ENCODE measurements at regions not wholly inside any gene's neighbourhood (a gene's known extent, or its start where the extent isn't known, plus 50 kb on each side); places are given as distances from the start of the nearest gene placed in this dataset.

DNA sequence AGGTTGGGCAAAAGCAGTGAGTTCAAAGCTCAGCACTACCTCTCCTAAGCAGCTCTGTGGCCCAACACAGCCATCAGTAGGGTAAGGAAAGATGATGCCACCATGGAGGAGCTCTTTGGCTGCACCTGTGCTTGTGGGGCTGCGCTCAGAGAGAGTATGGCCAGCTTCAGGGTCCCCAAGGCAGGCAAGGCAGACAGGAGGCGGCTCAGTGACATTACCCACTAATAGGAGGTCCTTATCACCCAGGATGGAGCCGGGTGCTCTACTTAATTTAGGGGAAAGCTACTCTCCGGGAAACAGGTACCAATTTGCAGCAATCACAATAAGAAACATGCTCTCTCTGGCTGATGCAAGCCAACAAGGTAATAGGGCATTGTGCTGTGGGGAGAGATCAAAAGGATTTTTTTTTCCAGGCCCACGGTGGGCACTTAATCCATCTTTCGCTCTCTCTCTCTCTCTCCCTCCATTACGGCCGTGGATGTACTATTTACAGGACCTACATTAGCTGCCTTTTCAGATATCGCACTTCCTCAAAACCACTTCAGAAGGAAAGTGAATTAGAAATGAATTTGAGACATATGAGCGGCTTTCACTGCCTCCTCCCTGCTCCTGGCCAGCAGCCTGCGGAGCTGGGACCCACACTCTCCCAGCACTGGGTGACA, 446.3 kb downstream of the SOX6 start:
- DNase-seq (ENCODE audit: low spot score) = no peak

GRCh38 chr11:15910761-15911160, 445.6 kb downstream of the SOX6 start:
- no peak for DNase-seq (ENCODE audit: low spot score)

GRCh38 chr11:15911377-15912044, 444.8 kb downstream of the SOX6 start:
- no peak for DNase-seq (ENCODE audit: low spot score)

GRCh38 chr11:15912291-15912690, 444.1 kb downstream of the SOX6 start:
- no peak for DNase-seq (ENCODE audit: low spot score)

DNA sequence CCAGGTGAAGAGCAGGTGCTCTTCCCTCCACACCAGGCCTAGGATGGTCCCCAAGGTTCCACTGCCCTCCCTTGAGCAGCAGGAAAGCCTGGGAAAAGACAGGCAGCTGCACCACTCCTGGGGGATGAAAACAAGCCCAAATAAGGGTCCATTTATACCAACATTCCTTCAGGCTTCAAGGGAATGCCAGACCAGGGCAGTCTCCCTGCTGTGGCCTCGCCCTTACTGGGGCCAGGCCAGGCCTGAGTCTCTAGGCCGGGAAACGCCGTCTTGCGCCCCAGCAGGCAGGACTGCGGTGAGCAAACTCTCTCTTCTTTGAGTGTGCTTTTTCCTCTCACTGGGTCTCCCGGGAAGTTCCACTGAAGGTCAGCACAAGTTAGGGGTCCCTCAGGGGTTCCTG, 443.5 kb downstream of the SOX6 start:
- no peak for DNase-seq (ENCODE audit: low spot score)

DNA sequence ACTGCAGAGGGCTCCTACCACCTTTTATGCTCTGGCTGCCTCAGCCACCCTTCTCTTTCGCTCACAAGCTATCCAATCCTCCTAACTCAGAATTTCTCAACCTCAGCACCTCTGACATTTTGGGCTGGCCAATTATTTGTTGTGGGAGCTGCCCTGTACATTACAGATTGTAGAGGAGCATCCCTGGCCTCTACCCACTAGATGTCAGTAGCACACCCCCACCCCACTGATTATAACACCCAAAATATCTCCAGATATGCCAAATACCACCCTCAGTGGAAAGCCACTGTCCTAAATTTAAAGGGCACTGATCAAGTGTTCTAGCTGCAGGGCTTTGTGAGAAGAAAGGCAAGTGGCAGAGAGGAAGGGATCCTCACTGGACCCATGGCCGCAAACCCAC, 443.1 kb downstream of the SOX6 start:
- no peak for DNase-seq (ENCODE audit: low spot score)
